GM13977 (cell line): ENCODE measurements at regions not wholly inside any gene's neighbourhood (a gene's known extent, or its start where the extent isn't known, plus 50 kb on each side); places are given as distances from the start of the nearest gene placed in this dataset.

ENCODE experiments used
- DNase-seq: peaks from one replicate; pipeline ENCODE4 v3.0.0; 2012; ENCODE audit warnings: low spot score
- in situ Hi-C: fragments of 300-500 bp; cut with MboI; formaldehyde crosslinking; loops from one replicate; pipeline ENCODE4 v1.12.0; 2022; ENCODE audit warnings: low sequenced_read_pairs, low pct_unique_long_range_greater_than_20kb, mixed read lengths, inconsistent platforms; ENCODE audit not compliant: unreplicated experiment
- TF ChIP-seq, protein P1 (sequence below): IDR thresholded peaks from 2 replicates; pipeline ENCODE4 v1.5.1; 2012; ENCODE audit warnings: mild to moderate bottlenecking, control low read depth; ENCODE audit not compliant: insufficient read depth; ENCODE audit errors: extremely low read depth, missing control alignments

DNA sequence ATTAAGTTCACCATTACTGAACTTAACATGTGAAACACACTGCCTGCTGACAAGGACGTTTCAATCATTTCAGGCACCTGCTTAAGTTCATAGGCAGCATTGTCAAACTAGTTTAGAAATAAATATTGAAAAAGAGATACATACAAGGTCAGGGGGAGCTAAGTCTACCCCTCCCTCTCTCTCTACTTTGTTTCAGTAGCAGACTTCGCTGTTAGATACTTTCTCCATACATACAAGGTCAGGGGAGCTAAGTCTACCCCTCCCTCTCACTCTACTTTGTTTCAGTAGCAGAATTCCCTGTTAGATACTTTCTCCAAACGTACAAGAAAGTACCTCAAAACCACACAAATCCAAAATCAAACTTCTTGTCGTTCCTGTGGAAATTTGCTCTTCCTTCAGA is 387.4 kb upstream of the PDE4D start:
- in situ Hi-C loops: loop anchor here (25.0 kb wide), 2 partner anchors 381 to 469 kb away; no protein-coding TSS in a partner anchor
- DNase-seq: no peak
- TF ChIP-seq, protein P1, sequence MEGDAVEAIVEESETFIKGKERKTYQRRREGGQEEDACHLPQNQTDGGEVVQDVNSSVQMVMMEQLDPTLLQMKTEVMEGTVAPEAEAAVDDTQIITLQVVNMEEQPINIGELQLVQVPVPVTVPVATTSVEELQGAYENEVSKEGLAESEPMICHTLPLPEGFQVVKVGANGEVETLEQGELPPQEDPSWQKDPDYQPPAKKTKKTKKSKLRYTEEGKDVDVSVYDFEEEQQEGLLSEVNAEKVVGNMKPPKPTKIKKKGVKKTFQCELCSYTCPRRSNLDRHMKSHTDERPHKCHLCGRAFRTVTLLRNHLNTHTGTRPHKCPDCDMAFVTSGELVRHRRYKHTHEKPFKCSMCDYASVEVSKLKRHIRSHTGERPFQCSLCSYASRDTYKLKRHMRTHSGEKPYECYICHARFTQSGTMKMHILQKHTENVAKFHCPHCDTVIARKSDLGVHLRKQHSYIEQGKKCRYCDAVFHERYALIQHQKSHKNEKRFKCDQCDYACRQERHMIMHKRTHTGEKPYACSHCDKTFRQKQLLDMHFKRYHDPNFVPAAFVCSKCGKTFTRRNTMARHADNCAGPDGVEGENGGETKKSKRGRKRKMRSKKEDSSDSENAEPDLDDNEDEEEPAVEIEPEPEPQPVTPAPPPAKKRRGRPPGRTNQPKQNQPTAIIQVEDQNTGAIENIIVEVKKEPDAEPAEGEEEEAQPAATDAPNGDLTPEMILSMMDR: no peak

DNA sequence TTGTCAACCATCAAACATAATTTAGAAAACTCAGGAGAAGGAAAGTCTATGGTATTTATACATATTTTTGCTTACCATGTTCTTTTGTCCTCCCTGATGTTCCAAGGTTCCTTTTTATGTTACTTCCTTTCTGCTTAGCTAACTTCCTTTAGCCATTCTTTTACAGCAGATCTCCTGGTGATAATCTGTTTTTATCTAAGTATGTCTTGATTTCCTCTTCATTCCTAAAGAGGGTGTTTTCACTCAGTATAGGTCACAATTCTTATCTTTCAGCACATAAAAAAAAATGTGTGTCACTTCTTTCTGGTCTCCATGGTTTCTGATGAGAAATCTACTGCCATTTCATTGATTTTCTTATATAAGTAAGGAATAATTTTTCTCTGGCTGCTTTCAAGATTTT is 384.4 kb upstream of the PDE4D start:
- TF ChIP-seq, protein P1: no peak
- in situ Hi-C loops: loop anchor here (25.0 kb wide), 2 partner anchors 384 to 466 kb away; no protein-coding TSS in a partner anchor
- DNase-seq: no peak

DNA sequence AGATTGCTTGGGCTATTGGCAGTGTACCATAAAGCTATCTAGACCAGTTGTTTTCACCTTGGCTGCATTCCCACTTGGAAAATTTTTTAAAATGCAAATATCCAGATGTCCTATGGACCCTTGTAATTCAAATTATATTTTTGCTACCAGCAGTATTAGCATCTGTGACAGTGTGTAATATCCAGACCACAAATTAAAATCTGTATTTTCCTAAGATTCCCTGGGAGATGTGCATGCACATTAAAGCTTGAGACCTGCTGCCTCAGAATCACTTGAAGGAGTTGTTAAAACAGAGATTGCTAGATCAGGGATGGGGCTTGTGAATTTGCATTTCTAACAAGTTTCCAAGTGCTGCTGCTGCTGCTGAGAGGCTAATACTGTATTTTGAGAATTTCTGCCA is 381.2 kb upstream of the PDE4D start:
- TF ChIP-seq, protein P1: no peak
- DNase-seq: no peak
- in situ Hi-C loops: loop anchor here (25.0 kb wide), 2 partner anchors 388 to 462 kb away; no protein-coding TSS in a partner anchor

DNA sequence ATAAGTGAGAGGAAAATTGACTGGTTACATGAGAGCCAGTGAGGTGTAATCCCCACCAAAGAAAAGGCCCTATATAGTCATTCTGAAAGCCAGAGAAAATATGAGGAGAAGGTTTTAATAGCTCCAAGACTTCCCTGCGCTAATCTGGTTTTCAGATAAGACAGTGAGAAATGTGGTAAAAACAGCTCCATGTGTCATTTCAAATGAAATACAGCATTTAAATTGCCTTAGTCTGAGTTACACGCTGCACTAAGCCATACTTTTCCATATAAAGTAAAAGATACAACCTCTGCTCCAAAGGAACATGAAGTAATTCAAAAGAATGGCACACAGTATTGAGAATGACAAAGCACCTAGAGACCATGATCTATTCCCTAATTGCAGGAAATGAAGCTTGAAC is 378.0 kb upstream of the PDE4D start:
- DNase-seq: no peak
- in situ Hi-C loops: no loop called here
- TF ChIP-seq, protein P1: no peak

DNA sequence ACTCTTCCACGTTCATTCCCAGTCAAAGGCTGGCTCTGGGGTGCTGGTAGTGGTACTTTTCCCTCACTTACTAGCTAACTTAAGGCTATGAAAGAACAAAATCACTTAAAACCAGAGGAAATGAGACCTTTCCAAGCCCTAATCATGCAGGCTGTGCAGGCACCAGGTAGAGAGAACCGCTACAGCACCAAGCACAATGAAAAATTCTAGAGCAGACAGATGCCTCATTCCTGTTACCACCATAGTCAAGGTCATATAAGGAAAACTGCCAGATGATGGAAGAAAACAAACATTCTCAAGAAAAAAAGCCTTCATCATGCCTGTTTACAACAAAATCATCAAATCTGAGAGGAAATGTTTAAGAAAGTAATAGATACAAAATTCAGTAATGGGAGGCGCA is 374.4 kb upstream of the PDE4D start:
- in situ Hi-C loops: no loop called here
- TF ChIP-seq, protein P1: no peak
- no peak for DNase-seq

DNA sequence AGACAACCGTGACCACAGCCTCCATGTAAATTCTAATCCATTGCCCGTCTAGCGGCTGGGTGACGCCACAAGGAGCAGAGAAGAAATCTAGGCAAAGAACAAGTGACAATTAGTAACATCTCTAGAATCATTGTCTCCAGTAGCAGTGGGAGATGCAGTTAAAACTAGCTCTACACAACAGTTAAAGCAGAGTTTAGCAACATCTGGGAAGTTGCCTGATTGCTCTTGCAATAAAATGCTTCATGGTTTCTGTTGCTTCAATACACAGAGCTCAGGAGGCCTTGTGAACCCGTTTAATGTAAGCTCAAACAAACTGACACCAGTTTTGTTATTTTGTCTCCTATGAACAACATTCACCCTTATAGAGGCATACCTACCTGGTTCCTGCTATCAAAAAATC is 369.8 kb upstream of the PDE4D start:
- TF ChIP-seq, protein P1: no peak
- in situ Hi-C loops: no loop called here
- DNase-seq: no peak
